Loucy (cell line): ENCODE measurements at regions not wholly inside any gene's neighbourhood (a gene's known extent, or its start where the extent isn't known, plus 50 kb on each side); places are given as distances from the start of the nearest gene placed in this dataset.

Experiments used
- H2AFZ ChIP-seq: fragments of 200-600 bp; sonication (generic); 2 replicates; pipeline ENCODE4 v1.6.0; 2016; ENCODE audit warnings: antibody characterized with exemption, mild to moderate bottlenecking, low read length, moderate library complexity
- H3F3A ChIP-seq: fragments of 200-600 bp; 2 replicates; pipeline ENCODE4 v1.6.0; 2016; ENCODE audit warnings: antibody characterized with exemption, low read depth, mild to moderate bottlenecking
- H3K27me3 ChIP-seq: fragments of 200-600 bp; sonication (generic); 2 replicates; pipeline ENCODE4 v1.6.1; 2014; ENCODE audit warnings: low read length, mild to moderate bottlenecking; ENCODE audit not compliant: insufficient read depth, poor library complexity, severe bottlenecking
- H3K36me3 ChIP-seq: fragments of 200-600 bp; sonication (generic); 2 replicates; pipeline ENCODE4 v1.6.1; 2016; ENCODE audit warnings: low read length; ENCODE audit not compliant: insufficient read depth
- H3K4me1 ChIP-seq: fragments of 200-600 bp; sonication (generic); 2 replicates; pipeline ENCODE4 v1.5.1; 2014; ENCODE audit warnings: low read length, mild to moderate bottlenecking; ENCODE audit not compliant: insufficient read depth, poor library complexity, severe bottlenecking
- H3K4me2 ChIP-seq: fragments of 200-600 bp; sonication (generic); 2 replicates; pipeline ENCODE4 v1.6.0; 2014; ENCODE audit warnings: antibody characterized with exemption, low read length, low read depth, mild to moderate bottlenecking; ENCODE audit not compliant: poor library complexity, severe bottlenecking
- H3K4me3 ChIP-seq: fragments of 200-600 bp; sonication (generic); 2 replicates; pipeline ENCODE4 v1.5.1; 2014; ENCODE audit warnings: low read length, mild to moderate bottlenecking, mixed read lengths; ENCODE audit not compliant: poor library complexity, severe bottlenecking
- H3K79me2 ChIP-seq: fragments of 200-600 bp; sonication (generic); 2 replicates; pipeline ENCODE4 v1.6.1; 2014; ENCODE audit warnings: low read length; ENCODE audit not compliant: insufficient read depth
- H3K9ac ChIP-seq: fragments of 200-600 bp; sonication (generic); 2 replicates; pipeline ENCODE4 v1.6.0; 2014; ENCODE audit warnings: mild to moderate bottlenecking, low read depth, low read length, moderate library complexity; ENCODE audit not compliant: poor library complexity, severe bottlenecking
- H3K9me2 ChIP-seq: fragments of 200-600 bp; sonication (generic); replicated peaks from 2 replicates; pipeline ENCODE4 v1.6.1; 2016; ENCODE audit warnings: low read depth, low read length, mixed read lengths
- H3K9me3 ChIP-seq: fragments of 200-600 bp; sonication (generic); 2 replicates; pipeline ENCODE4 v1.6.1; 2014; ENCODE audit warnings: mild to moderate bottlenecking, antibody characterized with exemption, low read length, low read depth; ENCODE audit not compliant: insufficient read depth
- H4K20me1 ChIP-seq: fragments of 200-600 bp; sonication (generic); 2 replicates; pipeline ENCODE4 v1.6.0; 2014; ENCODE audit warnings: antibody characterized with exemption, low read length, mild to moderate bottlenecking; ENCODE audit not compliant: insufficient read depth, poor library complexity, severe bottlenecking
- EZH2phosphoT487 ChIP-seq: fragments of 200-600 bp; IDR thresholded peaks from 2 replicates; pipeline ENCODE4 v1.6.1; 2018; ENCODE audit warnings: antibody characterized with exemption, mild to moderate bottlenecking, moderate library complexity, borderline replicate concordance
- TF ChIP-seq, protein P1 (sequence below): fragments of 200-600 bp; sonication (generic); conservative IDR thresholded peaks from 2 replicates; pipeline ENCODE4 v1.5.1; 2014; ENCODE audit warnings: mild to moderate bottlenecking, antibody characterized with exemption, low read length

DNA sequence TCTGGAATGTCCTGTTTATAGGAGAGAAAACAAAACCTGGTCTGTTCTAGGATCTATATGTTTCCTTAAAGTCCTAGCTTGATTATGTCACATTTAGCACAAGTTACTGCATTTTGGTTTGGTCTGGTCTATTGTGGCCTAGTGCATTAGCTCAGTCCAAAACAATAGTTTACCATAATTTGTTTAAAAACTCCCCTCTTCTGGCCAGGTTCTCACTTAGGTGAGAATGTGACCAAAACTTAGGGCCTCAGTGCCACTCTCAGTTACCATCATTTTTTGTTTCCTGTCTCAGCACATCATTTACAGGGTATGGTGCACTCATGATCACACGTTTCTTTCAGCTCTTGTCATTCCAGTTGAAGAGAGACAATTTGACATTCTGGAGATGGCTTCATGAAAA is 378.5 kb downstream of the KLHL4 start:
- TF ChIP-seq, protein P1, sequence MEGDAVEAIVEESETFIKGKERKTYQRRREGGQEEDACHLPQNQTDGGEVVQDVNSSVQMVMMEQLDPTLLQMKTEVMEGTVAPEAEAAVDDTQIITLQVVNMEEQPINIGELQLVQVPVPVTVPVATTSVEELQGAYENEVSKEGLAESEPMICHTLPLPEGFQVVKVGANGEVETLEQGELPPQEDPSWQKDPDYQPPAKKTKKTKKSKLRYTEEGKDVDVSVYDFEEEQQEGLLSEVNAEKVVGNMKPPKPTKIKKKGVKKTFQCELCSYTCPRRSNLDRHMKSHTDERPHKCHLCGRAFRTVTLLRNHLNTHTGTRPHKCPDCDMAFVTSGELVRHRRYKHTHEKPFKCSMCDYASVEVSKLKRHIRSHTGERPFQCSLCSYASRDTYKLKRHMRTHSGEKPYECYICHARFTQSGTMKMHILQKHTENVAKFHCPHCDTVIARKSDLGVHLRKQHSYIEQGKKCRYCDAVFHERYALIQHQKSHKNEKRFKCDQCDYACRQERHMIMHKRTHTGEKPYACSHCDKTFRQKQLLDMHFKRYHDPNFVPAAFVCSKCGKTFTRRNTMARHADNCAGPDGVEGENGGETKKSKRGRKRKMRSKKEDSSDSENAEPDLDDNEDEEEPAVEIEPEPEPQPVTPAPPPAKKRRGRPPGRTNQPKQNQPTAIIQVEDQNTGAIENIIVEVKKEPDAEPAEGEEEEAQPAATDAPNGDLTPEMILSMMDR, result no peak
- TF ChIP-seq EZH2phosphoT487, result no peak
- H3K4me2 ChIP-seq, result no peak overlapping the region

DNA sequence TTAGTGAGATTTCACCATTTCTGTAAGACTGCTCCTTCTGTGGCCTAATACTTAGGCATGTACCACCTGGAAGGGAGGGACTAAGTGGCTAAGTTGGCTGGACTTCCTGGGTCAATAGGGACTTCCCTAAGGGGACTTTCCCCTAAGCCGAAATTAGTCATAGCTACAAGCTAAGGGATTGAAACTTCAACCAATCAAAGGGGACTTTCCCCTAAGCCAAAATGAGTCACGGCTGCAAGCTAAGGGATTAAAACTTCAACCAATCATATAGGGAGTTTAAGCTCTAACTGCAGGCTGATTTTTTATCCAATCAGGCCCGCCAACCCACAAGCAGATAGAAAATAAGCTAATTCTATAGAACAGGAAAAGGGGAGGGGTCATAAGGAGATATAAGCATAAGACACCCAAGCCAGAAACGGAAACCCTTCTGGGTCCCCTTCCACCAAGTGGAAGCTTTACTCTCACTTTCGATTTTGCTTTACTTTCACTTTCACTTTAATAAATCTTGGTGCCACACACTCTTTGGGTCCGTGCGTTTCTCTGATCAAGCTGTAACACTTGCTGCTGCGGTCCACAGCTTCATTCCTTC is 382.8 kb downstream of the KLHL4 start:
- Histone ChIP-seq H3K9me2 (no peaks in the 10 kb centered on the region), H3K27me3 (no peaks in the 10 kb centered on the region), H3K79me2 (no peaks in the 10 kb centered on the region), H2AFZ (no peak overlapping the region), H3K4me3 (peak overlapping the region; percentile 23), H3K9ac (no peak overlapping the region), H3K4me2 (peak overlapping the region; percentile 16), H3K4me1 (no peaks in the 10 kb centered on the region), H4K20me1 (no peaks in the 10 kb centered on the region), H3K36me3 (no peaks in the 10 kb centered on the region), H3F3A (no peaks in the 10 kb centered on the region), H3K9me3 (no peaks in the 10 kb centered on the region)
- TF ChIP-seq EZH2phosphoT487, result no peak
- TF ChIP-seq, protein P1, result no peak

More for the DNA sequence above, 378.5 kb downstream of the KLHL4 start:
- Histone ChIP-seq H3K9ac (no peak overlapping the region), H2AFZ (no peak overlapping the region), H3K4me1 (no peaks in the 10 kb centered on the region), H3K4me3 (no peak overlapping the region), H3K79me2 (no peaks in the 10 kb centered on the region), H4K20me1 (no peaks in the 10 kb centered on the region), H3K36me3 (no peaks in the 10 kb centered on the region), H3F3A (no peaks in the 10 kb centered on the region), H3K27me3 (no peaks in the 10 kb centered on the region), H3K9me3 (no peaks in the 10 kb centered on the region), H3K9me2 (no peaks in the 10 kb centered on the region)

DNA sequence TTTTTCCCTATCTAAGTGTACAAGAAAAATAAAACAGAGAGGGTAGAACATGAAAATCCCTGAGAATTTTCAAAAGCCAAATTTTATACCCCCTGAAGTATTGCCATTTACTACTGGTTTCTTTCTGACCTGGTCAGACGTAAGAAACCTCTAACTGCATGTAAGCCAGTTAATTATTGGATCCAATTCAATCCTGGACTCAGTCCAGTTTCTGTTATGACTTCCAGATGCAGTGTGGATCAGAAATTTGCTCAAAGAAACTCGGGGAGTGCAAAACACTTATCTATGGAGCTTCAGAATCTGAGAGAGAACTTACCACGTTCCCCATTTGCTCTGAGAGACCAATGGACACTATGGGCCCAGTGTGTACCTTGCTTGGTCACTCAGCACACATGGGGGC is 383.5 kb downstream of the KLHL4 start:
- no peaks in the 10 kb centered on the region for H3K9me2 ChIP-seq
- H3K4me1 ChIP-seq, result no peaks in the 10 kb centered on the region
- H3K4me2 ChIP-seq, result peak overlapping the region; percentile 16
- H3K4me3 ChIP-seq, result peak overlapping the region; percentile 23
- H3K9me3 ChIP-seq, result no peaks in the 10 kb centered on the region
- H3K27me3 ChIP-seq, result no peaks in the 10 kb centered on the region
- peak overlapping the region; percentile 75 for H2AFZ ChIP-seq
- H3K36me3 ChIP-seq, result no peaks in the 10 kb centered on the region
- no peak for TF ChIP-seq EZH2phosphoT487
- TF ChIP-seq, protein P1, result no peak
- H4K20me1 ChIP-seq, result no peaks in the 10 kb centered on the region
- H3K79me2 ChIP-seq, result no peaks in the 10 kb centered on the region
- H3F3A ChIP-seq, result no peaks in the 10 kb centered on the region
- no peak overlapping the region for H3K9ac ChIP-seq
